ENCODE measurements at regions not wholly inside any gene's neighbourhood (a gene's known extent, or its start where the extent isn't known, plus 50 kb on each side); places are given as distances from the start of the nearest gene placed in this dataset.
"Not testable (repeated sequence)": the region's sequence is repeated elsewhere in the genome, so short reads cannot be mapped to it uniquely, and the experiment has no call there.

DNA sequence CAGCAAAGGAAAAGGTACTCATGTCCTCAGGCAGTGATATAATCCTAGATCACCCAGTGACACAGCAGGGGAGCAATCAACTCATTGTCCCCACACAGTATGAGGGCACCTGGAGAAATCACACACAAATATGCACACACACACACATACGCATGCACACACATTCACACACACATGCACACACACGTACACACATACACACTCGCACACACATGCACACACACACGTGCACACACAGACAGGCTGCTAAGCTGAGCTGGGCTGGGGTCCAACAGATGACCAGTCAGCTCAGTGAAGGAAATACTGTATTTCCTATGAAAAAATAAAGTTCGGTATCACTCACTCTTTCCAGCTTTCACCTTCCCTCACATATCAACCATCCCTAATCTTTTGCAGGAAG is 183.3 kb upstream of the LRRC61 start:
- TF ChIP-seq EP300, POLR2A (IDR thresholded peaks at IDR 0.05): not testable (repeated sequence)
- TF ChIP-seq, protein P1, sequence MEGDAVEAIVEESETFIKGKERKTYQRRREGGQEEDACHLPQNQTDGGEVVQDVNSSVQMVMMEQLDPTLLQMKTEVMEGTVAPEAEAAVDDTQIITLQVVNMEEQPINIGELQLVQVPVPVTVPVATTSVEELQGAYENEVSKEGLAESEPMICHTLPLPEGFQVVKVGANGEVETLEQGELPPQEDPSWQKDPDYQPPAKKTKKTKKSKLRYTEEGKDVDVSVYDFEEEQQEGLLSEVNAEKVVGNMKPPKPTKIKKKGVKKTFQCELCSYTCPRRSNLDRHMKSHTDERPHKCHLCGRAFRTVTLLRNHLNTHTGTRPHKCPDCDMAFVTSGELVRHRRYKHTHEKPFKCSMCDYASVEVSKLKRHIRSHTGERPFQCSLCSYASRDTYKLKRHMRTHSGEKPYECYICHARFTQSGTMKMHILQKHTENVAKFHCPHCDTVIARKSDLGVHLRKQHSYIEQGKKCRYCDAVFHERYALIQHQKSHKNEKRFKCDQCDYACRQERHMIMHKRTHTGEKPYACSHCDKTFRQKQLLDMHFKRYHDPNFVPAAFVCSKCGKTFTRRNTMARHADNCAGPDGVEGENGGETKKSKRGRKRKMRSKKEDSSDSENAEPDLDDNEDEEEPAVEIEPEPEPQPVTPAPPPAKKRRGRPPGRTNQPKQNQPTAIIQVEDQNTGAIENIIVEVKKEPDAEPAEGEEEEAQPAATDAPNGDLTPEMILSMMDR (IDR thresholded peaks at IDR 0.05): not testable (repeated sequence)
